GM18951 (cell line): ENCODE measurements at regions not wholly inside any gene's neighbourhood (a gene's known extent, or its start where the extent isn't known, plus 50 kb on each side); places are given as distances from the start of the nearest gene placed in this dataset.
"Not testable (repeated sequence)": the region's sequence is repeated elsewhere in the genome, so short reads cannot be mapped to it uniquely, and the experiment has no call there.

Experiments
- in situ Hi-C: fragments of 300-500 bp; cut with MboI; formaldehyde crosslinking; loops from one replicate; pipeline ENCODE4 v1.12.0; 2022; ENCODE audit warnings: low sequenced_read_pairs, mixed read lengths, inconsistent platforms; ENCODE audit not compliant: unreplicated experiment

GRCh38 chr16:21422824-21423223, 144.7 kb upstream of the CRYM start:
- in situ Hi-C loops: not testable (repeated sequence)

- in situ Hi-C loops: not testable (repeated sequence)
Measured at GRCh38 chr16:21404699-21405098, 126.6 kb upstream of the CRYM start.

GRCh38 chr16:21397866-21398265, 119.8 kb upstream of the CRYM start:
- in situ Hi-C loops: not testable (repeated sequence)

- in situ Hi-C loops: not testable (repeated sequence)
Measured at GRCh38 chr16:21396545-21396944, 118.5 kb upstream of the CRYM start.

GRCh38 chr16:21390634-21391033, 112.5 kb upstream of the CRYM start:
- in situ Hi-C loops: not testable (repeated sequence)

- in situ Hi-C loops: not testable (repeated sequence)
Measured at GRCh38 chr16:21389860-21390259, 111.8 kb upstream of the CRYM start.

- in situ Hi-C loops: not testable (repeated sequence)
Measured at GRCh38 chr16:21387757-21388156, 109.7 kb upstream of the CRYM start.

GRCh38 chr16:21386201-21386915, 108.3 kb upstream of the CRYM start:
- in situ Hi-C loops: not testable (repeated sequence)

- in situ Hi-C loops: not testable (repeated sequence)
Measured at GRCh38 chr16:21383682-21384081, 105.6 kb upstream of the CRYM start.

GRCh38 chr16:21379645-21380044, 101.6 kb upstream of the CRYM start:
- in situ Hi-C loops: not testable (repeated sequence)

GRCh38 chr16:21376196-21376899, 98.3 kb upstream of the CRYM start:
- in situ Hi-C loops: not testable (repeated sequence)

- in situ Hi-C loops: not testable (repeated sequence)
Measured at GRCh38 chr16:21375334-21375733, 97.2 kb upstream of the CRYM start.

- in situ Hi-C loops: not testable (repeated sequence)
Measured at GRCh38 chr16:21373454-21373853, 95.4 kb upstream of the CRYM start.

- in situ Hi-C loops: not testable (repeated sequence)
Measured at GRCh38 chr16:21372862-21373261, 94.8 kb upstream of the CRYM start.

- in situ Hi-C loops: not testable (repeated sequence)
Measured at GRCh38 chr16:21372162-21372835, 94.2 kb upstream of the CRYM start.

GRCh38 chr16:21370791-21371190, 92.7 kb upstream of the CRYM start:
- in situ Hi-C loops: not testable (repeated sequence)

GRCh38 chr16:21368973-21369942, 91.2 kb upstream of the CRYM start:
- in situ Hi-C loops: not testable (repeated sequence)

- in situ Hi-C loops: not testable (repeated sequence)
Measured at GRCh38 chr16:21367733-21368421, 89.8 kb upstream of the CRYM start.

GRCh38 chr16:21366998-21367397, 88.9 kb upstream of the CRYM start:
- in situ Hi-C loops: not testable (repeated sequence)
